OCI-LY7 (cell line): ENCODE measurements at regions not wholly inside any gene's neighbourhood (a gene's known extent, or its start where the extent isn't known, plus 50 kb on each side); places are given as distances from the start of the nearest gene placed in this dataset.
A peak's percentile ranks its signal among the peaks of the same experiment; 100 is the strongest.
"Not testable (repeated sequence)": the region's sequence is repeated elsewhere in the genome, so short reads cannot be mapped to it uniquely, and the experiment has no call there.

Experiments used
- CTCF ChIP-seq: fragments of 200-600 bp; sonication (generic); conservative IDR thresholded peaks from 2 replicates; pipeline ENCODE4 v1.5.1; 2014; ENCODE audit warnings: mild to moderate bottlenecking, antibody characterized with exemption, low read length, moderate library complexity, mixed read lengths
- EZH2phosphoT487 ChIP-seq: fragments of 200-600 bp; sonication (generic); IDR thresholded peaks from 2 replicates; pipeline ENCODE4 v1.6.1; 2018; ENCODE audit warnings: low read depth, borderline replicate concordance, mild to moderate bottlenecking, mixed run types, antibody characterized with exemption, low read length, moderate library complexity, mixed read lengths

DNA sequence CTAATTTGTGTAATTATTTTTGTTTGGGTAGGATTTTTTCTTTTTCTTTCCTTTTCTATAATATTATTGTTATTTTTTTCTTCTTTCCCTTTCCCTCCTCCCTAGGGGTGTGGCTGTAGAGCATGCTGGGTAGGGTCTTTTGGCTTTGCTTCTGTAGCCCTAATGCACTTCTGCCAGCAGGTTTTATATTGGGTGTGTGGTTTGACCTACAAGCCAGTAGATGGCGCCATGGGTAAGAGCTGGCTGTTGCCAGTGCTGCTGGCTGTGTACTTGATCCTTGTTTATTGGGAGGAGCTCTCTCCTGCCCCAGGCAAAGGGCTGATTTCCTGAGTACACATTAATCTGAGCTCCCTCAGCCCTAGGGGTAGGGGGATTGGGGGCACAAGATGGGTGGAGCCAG is 67.7 kb upstream of the PARP4 start:
- TF ChIP-seq CTCF = peak; percentile 69
- TF ChIP-seq EZH2phosphoT487 = not testable (repeated sequence)
